Fibroblast of lung (primary cell): ENCODE measurements at regions not wholly inside any gene's neighbourhood (a gene's known extent, or its start where the extent isn't known, plus 50 kb on each side); places are given as distances from the start of the nearest gene placed in this dataset.

Source experiments
- DNase-seq, 2 donors: peaks; one replicate each; pipeline versions ENCODE4 v3.0.0 to v3.0.0-alpha.2; 2010; ENCODE audit warnings: low read depth in 2 of 2
- H2AFZ ChIP-seq: 2 replicates; pipeline ENCODE4 v1.5.1; 2012; ENCODE audit warnings: low read length, control low read depth, inconsistent platforms
- H3K27ac ChIP-seq: 2 replicates; pipeline ENCODE4 v1.5.1; 2011; ENCODE audit warnings: low read length, control low read depth; ENCODE audit not compliant: insufficient read depth
- H3K27me3 ChIP-seq: 2 replicates; pipeline ENCODE4 v1.5.1; 2011; ENCODE audit warnings: mild to moderate bottlenecking, low read length; ENCODE audit not compliant: control insufficient read depth, insufficient read depth
- H3K36me3 ChIP-seq: 2 replicates; pipeline ENCODE4 v1.5.1; 2011; ENCODE audit warnings: low read length; ENCODE audit not compliant: control insufficient read depth, insufficient read depth
- H3K4me1 ChIP-seq: 2 replicates; pipeline ENCODE4 v1.5.1; 2011; ENCODE audit warnings: low read length; ENCODE audit not compliant: control insufficient read depth, insufficient read depth; ENCODE audit errors: extremely low read depth
- H3K4me2 ChIP-seq: 2 replicates; pipeline ENCODE4 v1.5.1; 2011; ENCODE audit warnings: low read length, control low read depth; ENCODE audit not compliant: insufficient read depth; ENCODE audit errors: extremely low read depth
- H3K4me3 ChIP-seq, 4 experiments: fragments of 200-600 bp in 1 of 4; sonication (generic) in 1 of 4; replicated peaks in 1 of 4; 2 replicates each; pipeline ENCODE4 v1.5.1; 2011 to 2016; ENCODE audit warnings: low read length in 4 of 4, low read depth in 3 of 4, mild to moderate bottlenecking in 3 of 4, control low read depth in 2 of 4, inconsistent platforms in 1 of 4, mixed read lengths in 1 of 4; ENCODE audit not compliant: insufficient read depth in 1 of 4; ENCODE audit errors: control extremely low read depth in 1 of 4
- H3K79me2 ChIP-seq: 2 replicates; pipeline ENCODE4 v1.5.1; 2012; ENCODE audit warnings: mild to moderate bottlenecking, low read length, inconsistent platforms; ENCODE audit not compliant: control insufficient read depth, insufficient read depth
- H3K9ac ChIP-seq: 2 replicates; pipeline ENCODE4 v1.5.1; 2011; ENCODE audit warnings: mild to moderate bottlenecking, low read length, control low read depth; ENCODE audit not compliant: insufficient read depth
- H3K9me3 ChIP-seq: 2 replicates; pipeline ENCODE4 v1.5.1; 2012; ENCODE audit warnings: low read depth, low read length; ENCODE audit not compliant: control insufficient read depth, insufficient read depth
- H4K20me1 ChIP-seq: 2 replicates; pipeline ENCODE4 v1.5.1; 2011; ENCODE audit warnings: low read length; ENCODE audit not compliant: control insufficient read depth, insufficient read depth; ENCODE audit errors: extremely low read depth
- EZH2 ChIP-seq: IDR thresholded peaks from 2 replicates; pipeline ENCODE4 v1.5.1; 2012; ENCODE audit warnings: low read length, control low read depth, mild to moderate bottlenecking; ENCODE audit errors: missing control alignments
- TF ChIP-seq, protein P1 (sequence below), 2 donors: IDR thresholded peaks in 1 of 2; conservative IDR thresholded peaks in 1 of 2; 1 replicate in 1 of 2; 2 replicates in 1 of 2; pipeline ENCODE4 v1.5.1; 2011 to 2012; ENCODE audit warnings: low read length in 2 of 2, control low read depth in 1 of 2, inconsistent platforms in 1 of 2, low read depth in 1 of 2, mild to moderate bottlenecking in 1 of 2

GRCh38 chr4:14340321-14340720 lies 662.0 kb upstream of the CPEB2 start:
- no peaks in the 10 kb centered on the region for H4K20me1 ChIP-seq
- no peak for TF ChIP-seq EZH2
- no peak overlapping the region for H3K4me3 ChIP-seq
- no peaks in the 10 kb centered on the region for H3K4me1 ChIP-seq
- no peaks in the 10 kb centered on the region for H3K36me3 ChIP-seq
- no peak overlapping the region for H3K9ac ChIP-seq
- no peak overlapping the region for H3K27ac ChIP-seq
- H2AFZ ChIP-seq, result no peak overlapping the region
- H3K4me2 ChIP-seq, result no peak overlapping the region
- H3K9me3 ChIP-seq, result no peaks in the 10 kb centered on the region
- H3K27me3 ChIP-seq, result no peaks in the 10 kb centered on the region
- no peak for DNase-seq
- H3K79me2 ChIP-seq, result no peaks in the 10 kb centered on the region

DNA sequence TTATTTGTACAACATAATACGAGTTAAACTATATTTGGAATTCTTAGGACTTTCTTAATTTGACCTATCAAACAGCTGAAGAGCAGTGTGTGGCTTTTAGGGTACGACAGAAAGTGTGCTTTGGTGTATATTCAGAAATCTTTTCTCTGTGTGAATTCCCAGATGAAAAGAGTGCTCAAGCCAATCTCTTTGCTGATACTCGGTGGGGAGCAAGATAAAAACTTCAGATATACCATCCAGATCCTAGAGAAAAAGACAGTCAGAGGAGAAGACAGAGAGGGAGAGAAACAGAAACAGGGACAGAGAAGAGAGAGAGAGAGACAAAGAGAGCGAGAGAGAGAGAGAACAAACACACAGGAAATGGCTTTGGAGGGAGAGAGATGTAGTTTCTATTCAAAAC lies 658.3 kb upstream of the CPEB2 start:
- H3K27me3 ChIP-seq, result no peaks in the 10 kb centered on the region
- TF ChIP-seq EZH2, result no peak
- TF ChIP-seq, protein P1, sequence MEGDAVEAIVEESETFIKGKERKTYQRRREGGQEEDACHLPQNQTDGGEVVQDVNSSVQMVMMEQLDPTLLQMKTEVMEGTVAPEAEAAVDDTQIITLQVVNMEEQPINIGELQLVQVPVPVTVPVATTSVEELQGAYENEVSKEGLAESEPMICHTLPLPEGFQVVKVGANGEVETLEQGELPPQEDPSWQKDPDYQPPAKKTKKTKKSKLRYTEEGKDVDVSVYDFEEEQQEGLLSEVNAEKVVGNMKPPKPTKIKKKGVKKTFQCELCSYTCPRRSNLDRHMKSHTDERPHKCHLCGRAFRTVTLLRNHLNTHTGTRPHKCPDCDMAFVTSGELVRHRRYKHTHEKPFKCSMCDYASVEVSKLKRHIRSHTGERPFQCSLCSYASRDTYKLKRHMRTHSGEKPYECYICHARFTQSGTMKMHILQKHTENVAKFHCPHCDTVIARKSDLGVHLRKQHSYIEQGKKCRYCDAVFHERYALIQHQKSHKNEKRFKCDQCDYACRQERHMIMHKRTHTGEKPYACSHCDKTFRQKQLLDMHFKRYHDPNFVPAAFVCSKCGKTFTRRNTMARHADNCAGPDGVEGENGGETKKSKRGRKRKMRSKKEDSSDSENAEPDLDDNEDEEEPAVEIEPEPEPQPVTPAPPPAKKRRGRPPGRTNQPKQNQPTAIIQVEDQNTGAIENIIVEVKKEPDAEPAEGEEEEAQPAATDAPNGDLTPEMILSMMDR (conservative IDR thresholded peaks at IDR 0.05 in 1 of 2, IDR thresholded peaks at IDR 0.05 in 1 of 2; ENCODE audit: low read depth in 1 of 2, low read length in 2 of 2), result no peak
- no peaks in the 10 kb centered on the region for H3K36me3 ChIP-seq
- no peak overlapping the region for H3K27ac ChIP-seq
- H4K20me1 ChIP-seq, result no peaks in the 10 kb centered on the region
- no peak overlapping the region for H3K4me3 ChIP-seq
- no peak for DNase-seq
- H3K4me2 ChIP-seq, result no peak overlapping the region
- H3K79me2 ChIP-seq, result no peaks in the 10 kb centered on the region
- H2AFZ ChIP-seq, result no peak overlapping the region
- no peak overlapping the region for H3K9ac ChIP-seq
- no peaks in the 10 kb centered on the region for H3K4me1 ChIP-seq
- H3K9me3 ChIP-seq, result no peaks in the 10 kb centered on the region

- peak; percentile 59 to 74 for DNase-seq
- no peak for TF ChIP-seq EZH2
- TF ChIP-seq, protein P1 (conservative IDR thresholded peaks at IDR 0.05 in 1 of 2, IDR thresholded peaks at IDR 0.05 in 1 of 2; ENCODE audit: low read depth in 1 of 2, low read length in 2 of 2), result no peak
- H3K9ac ChIP-seq, result no peak overlapping the region
Observed at GRCh38 chr4:14345356-14345775, 656.9 kb upstream of the CPEB2 start.

More at GRCh38 chr4:14345356-14345775, 656.9 kb upstream of the CPEB2 start:
- H3K36me3 ChIP-seq, result no peaks in the 10 kb centered on the region
- no peak overlapping the region for H3K4me2 ChIP-seq
- no peak overlapping the region for H3K27ac ChIP-seq
- H3K4me3 ChIP-seq, result no peak overlapping the region
- no peak overlapping the region for H2AFZ ChIP-seq
- no peaks in the 10 kb centered on the region for H3K79me2 ChIP-seq
- H3K9me3 ChIP-seq, result no peaks in the 10 kb centered on the region
- no peaks in the 10 kb centered on the region for H3K4me1 ChIP-seq
- no peaks in the 10 kb centered on the region for H3K27me3 ChIP-seq
- H4K20me1 ChIP-seq, result no peaks in the 10 kb centered on the region
